Colonic mucosa (tissue), 4 donors: ENCODE measurements at regions not wholly inside any gene's neighbourhood (a gene's known extent, or its start where the extent isn't known, plus 50 kb on each side); places are given as distances from the start of the nearest gene placed in this dataset.
"Not testable (repeated sequence)": the region's sequence is repeated elsewhere in the genome, so short reads cannot be mapped to it uniquely, and the experiment has no call there.

Experiments
- DNase-seq: peaks from one replicate; pipeline ENCODE4 v3.0.0-alpha.2; 2020
- H3K27ac ChIP-seq: fragments of 200-600 bp; one replicate; pipeline ENCODE4 v1.8.0; 2021
- H3K27me3 ChIP-seq: fragments of 200-600 bp; one replicate; pipeline ENCODE4 v1.8.0; 2021
- H3K36me3 ChIP-seq: fragments of 200-600 bp; one replicate; pipeline ENCODE4 v1.8.0; 2021
- H3K4me1 ChIP-seq: fragments of 200-600 bp; one replicate; pipeline ENCODE4 v1.8.0; 2021; ENCODE audit warnings: mild to moderate bottlenecking
- H3K4me3 ChIP-seq: fragments of 200-600 bp; one replicate; pipeline ENCODE4 v1.8.0; 2021
- H3K9ac ChIP-seq, 2 donors: one replicate each; pipeline ENCODE4 v1.7.0; 2013; ENCODE audit warnings: control low read depth in 2 of 2, low read depth in 2 of 2, low read length in 2 of 2
- H3K9me3 ChIP-seq: fragments of 200-600 bp; one replicate; pipeline ENCODE4 v1.8.0; 2021
- intact Hi-C: fragments of 100-400 bp; cut with DNase I; formaldehyde crosslinking; loops from one replicate; pipeline ENCODE4 v1.14.1; 2022
- TF ChIP-seq, protein P1 (sequence below): fragments of 200-600 bp; IDR thresholded peaks from one replicate; pipeline ENCODE4 v1.8.0; 2022; ENCODE audit warnings: antibody characterized with exemption, mild to moderate bottlenecking
- donor health status: healthy.
- donor health status: DM: no; HTN: no; CAD: no.
- donor health status: DM: no; HTN: no; CAD: no.

DNA sequence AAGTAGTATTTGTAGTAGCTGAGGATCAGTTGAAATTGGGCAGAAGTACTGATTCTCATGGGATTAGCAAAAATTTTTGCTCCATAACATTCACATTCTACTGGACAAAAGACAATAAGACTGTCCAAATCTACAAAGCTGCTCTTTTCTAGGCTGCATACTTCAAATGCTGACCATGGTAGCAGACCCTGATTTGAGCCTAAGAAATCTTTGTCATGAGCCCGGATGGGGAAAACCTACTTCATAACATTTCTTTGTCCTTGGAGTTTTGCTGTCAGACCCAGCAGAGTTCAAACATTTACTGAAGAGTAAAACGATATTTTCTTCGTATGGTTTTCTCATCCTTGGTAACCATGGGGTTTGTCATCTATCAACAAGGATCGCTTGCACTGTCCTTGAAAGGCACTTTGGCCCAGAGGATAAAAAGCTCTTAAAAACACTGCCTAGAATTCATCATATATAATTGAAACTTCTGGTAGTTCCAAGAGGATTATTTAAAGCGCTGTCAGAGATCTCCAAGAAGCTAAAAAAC, 216.9 kb downstream of the CAVIN4 start:
- Histone ChIP-seq H3K27ac (no peak overlapping the region), H3K27me3 (no peaks in the 10 kb centered on the region), H3K4me3 (no peak overlapping the region), H3K36me3 (no peaks in the 10 kb centered on the region), H3K4me1 (no peaks in the 10 kb centered on the region), H3K9ac (no peak overlapping the region), H3K9me3 (no peaks in the 10 kb centered on the region)
- intact Hi-C loops, result no loop called here
- no peak for DNase-seq
- TF ChIP-seq, protein P1, sequence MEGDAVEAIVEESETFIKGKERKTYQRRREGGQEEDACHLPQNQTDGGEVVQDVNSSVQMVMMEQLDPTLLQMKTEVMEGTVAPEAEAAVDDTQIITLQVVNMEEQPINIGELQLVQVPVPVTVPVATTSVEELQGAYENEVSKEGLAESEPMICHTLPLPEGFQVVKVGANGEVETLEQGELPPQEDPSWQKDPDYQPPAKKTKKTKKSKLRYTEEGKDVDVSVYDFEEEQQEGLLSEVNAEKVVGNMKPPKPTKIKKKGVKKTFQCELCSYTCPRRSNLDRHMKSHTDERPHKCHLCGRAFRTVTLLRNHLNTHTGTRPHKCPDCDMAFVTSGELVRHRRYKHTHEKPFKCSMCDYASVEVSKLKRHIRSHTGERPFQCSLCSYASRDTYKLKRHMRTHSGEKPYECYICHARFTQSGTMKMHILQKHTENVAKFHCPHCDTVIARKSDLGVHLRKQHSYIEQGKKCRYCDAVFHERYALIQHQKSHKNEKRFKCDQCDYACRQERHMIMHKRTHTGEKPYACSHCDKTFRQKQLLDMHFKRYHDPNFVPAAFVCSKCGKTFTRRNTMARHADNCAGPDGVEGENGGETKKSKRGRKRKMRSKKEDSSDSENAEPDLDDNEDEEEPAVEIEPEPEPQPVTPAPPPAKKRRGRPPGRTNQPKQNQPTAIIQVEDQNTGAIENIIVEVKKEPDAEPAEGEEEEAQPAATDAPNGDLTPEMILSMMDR, result no peak

- DNase-seq, result no peak
- intact Hi-C loops, result no loop called here
- no peaks in the 10 kb centered on the region for H3K27me3 ChIP-seq
- no peak overlapping the region for H3K4me3 ChIP-seq
- H3K36me3 ChIP-seq, result no peaks in the 10 kb centered on the region
- TF ChIP-seq, protein P1, result no peak
- no peaks in the 10 kb centered on the region for H3K4me1 ChIP-seq
- no peak overlapping the region for H3K9ac ChIP-seq
- no peaks in the 10 kb centered on the region for H3K9me3 ChIP-seq
- H3K27ac ChIP-seq, result no peak overlapping the region
Observed at GRCh38 chr9:100803956-100804355, 224.6 kb upstream of the PLPPR1 start.

GRCh38 chr9:100811643-100812042, 216.9 kb upstream of the PLPPR1 start:
- Histone ChIP-seq H3K27ac (no peak overlapping the region), H3K36me3 (no peaks in the 10 kb centered on the region), H3K27me3 (no peaks in the 10 kb centered on the region), H3K4me3 (no peak overlapping the region), H3K4me1 (no peaks in the 10 kb centered on the region), H3K9me3 (no peaks in the 10 kb centered on the region), H3K9ac (no peak overlapping the region)
- intact Hi-C loops, result no loop called here
- TF ChIP-seq, protein P1, result no peak
- no peak for DNase-seq

- TF ChIP-seq, protein P1, result no peak
- DNase-seq, result no peak
- intact Hi-C loops, result no loop called here
Observed at GRCh38 chr9:100813871-100814270, 214.7 kb upstream of the PLPPR1 start.

DNA sequence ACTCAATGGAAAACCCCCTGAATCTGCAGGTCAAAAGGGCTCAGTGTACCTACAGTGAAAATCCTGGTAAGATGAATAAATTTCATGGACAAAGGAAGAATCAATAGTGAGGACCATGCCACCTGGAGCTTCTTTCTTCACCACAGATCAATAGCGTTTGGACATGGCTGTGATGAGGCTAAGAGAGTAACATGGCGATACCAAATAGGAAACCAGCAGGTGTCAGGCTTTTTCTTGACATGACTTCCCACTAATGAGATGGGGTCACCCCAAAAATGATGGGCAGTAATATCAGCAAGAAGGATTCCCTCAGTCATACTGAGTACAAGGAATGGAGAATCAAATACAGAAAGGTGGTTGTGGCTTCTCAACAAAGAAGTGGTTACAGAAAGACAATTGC, 208.5 kb upstream of the PLPPR1 start:
- intact Hi-C loops, result no loop called here
- DNase-seq, result no peak
- Histone ChIP-seq H3K9ac (no peak overlapping the region), H3K27ac (no peak overlapping the region), H3K4me1 (no peaks in the 10 kb centered on the region), H3K4me3 (no peak overlapping the region), H3K9me3 (no peaks in the 10 kb centered on the region), H3K36me3 (no peaks in the 10 kb centered on the region), H3K27me3 (no peaks in the 10 kb centered on the region)
- TF ChIP-seq, protein P1, result no peak

More at GRCh38 chr9:100813871-100814270, 214.7 kb upstream of the PLPPR1 start:
- no peak overlapping the region for H3K9ac ChIP-seq
- no peaks in the 10 kb centered on the region for H3K36me3 ChIP-seq
- no peaks in the 10 kb centered on the region for H3K9me3 ChIP-seq
- H3K27ac ChIP-seq, result no peak overlapping the region
- no peaks in the 10 kb centered on the region for H3K4me1 ChIP-seq
- H3K27me3 ChIP-seq, result no peaks in the 10 kb centered on the region
- no peak overlapping the region for H3K4me3 ChIP-seq

DNA sequence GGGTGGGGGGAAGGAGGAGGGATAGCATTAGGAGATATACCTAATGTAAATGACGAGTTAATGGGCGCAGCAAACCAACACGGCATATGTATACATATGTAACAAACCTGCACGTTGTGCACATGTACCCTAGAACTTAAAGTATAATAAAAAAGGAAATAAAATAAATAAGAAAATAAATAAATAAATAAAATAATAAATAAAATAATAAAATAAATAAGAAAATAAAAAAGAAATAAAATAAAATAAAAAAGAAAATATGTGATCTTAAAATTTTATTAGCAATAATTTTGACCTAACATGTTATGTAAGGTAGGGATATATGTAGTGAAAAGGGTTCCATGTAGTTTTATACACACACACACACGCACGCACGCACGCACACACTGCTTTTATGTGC, 195.5 kb upstream of the PLPPR1 start:
- DNase-seq, H3K27me3 ChIP-seq, H3K9ac ChIP-seq, H3K4me3 ChIP-seq, H3K36me3 ChIP-seq, H3K27ac ChIP-seq, H3K4me1 ChIP-seq, intact Hi-C loops, H3K9me3 ChIP-seq: not testable (repeated sequence)
